AG04450 (cell line): ENCODE measurements at regions not wholly inside any gene's neighbourhood (a gene's known extent, or its start where the extent isn't known, plus 50 kb on each side); places are given as distances from the start of the nearest gene placed in this dataset.
"Not testable (repeated sequence)": the region's sequence is repeated elsewhere in the genome, so short reads cannot be mapped to it uniquely, and the experiment has no call there.

Experiments used
- CTCF ChIA-PET: fragments of 300-600, 350-600 bp; formaldehyde crosslinking; extraction: SDS; loops from one replicate; lab custom pipeline; 2022; ENCODE audit warnings: antibody characterized with exemption, inconsistent platforms; lab: Charles Lee
- POLR2A ChIA-PET: fragments of 350-600 bp; formaldehyde crosslinking; extraction: SDS; loops from one replicate; lab custom pipeline; 2021; ENCODE audit warnings: antibody characterized with exemption, inconsistent platforms; lab: Yijun Ruan, JAX
- DNase-seq: peaks from one replicate; pipeline ENCODE4 v3.0.0-alpha.2; 2011; ENCODE audit warnings: low read depth, low spot score
- H3K27ac ChIP-seq: one replicate; pipeline ENCODE4 v1.5.1; 2012; ENCODE audit warnings: low read depth, low read length, control low read depth
- H3K27me3 ChIP-seq: one replicate; pipeline ENCODE4 v1.6.0; 2012; ENCODE audit warnings: low read length; ENCODE audit not compliant: control insufficient read depth, insufficient read depth
- H3K4me3 ChIP-seq: 2 replicates; pipeline ENCODE4 v1.5.1; 2011; ENCODE audit warnings: mild to moderate bottlenecking, low read depth, low read length, control low read depth
- H3K9me3 ChIP-seq: 2 replicates; pipeline ENCODE4 v1.5.1; 2012; ENCODE audit warnings: low read length; ENCODE audit not compliant: control insufficient read depth, insufficient read depth
- CTCF ChIP-seq: IDR thresholded peaks from 2 replicates; pipeline ENCODE4 v1.5.1; 2011; ENCODE audit warnings: low read depth, low read length, control low read depth, inconsistent platforms

GRCh38 chr14:100429537-100429936 is 106.4 kb downstream of the SLC25A47 start:
- POLR2A ChIA-PET, result no interaction called here
- no peaks in the 10 kb centered on the region; the same call in 1 of the 2 replicates for H3K9me3 ChIP-seq
- CTCF ChIA-PET, result interaction anchor here (1.4 to 4.0 kb wide), 2 partner anchors 12 to 217 kb away, joined by 3 to 17 read pairs; no protein-coding TSS in a partner anchor
- no peaks in the 10 kb centered on the region for H3K27me3 ChIP-seq
- no peak for DNase-seq
- no peak overlapping the region for H3K4me3 ChIP-seq
- no peak for TF ChIP-seq CTCF
- no peak overlapping the region for H3K27ac ChIP-seq

- Histone ChIP-seq H3K4me3 (no peak overlapping the region), H3K9me3 (no peaks in the 10 kb centered on the region; the same call in 1 of the 2 replicates), H3K27me3 (no peaks in the 10 kb centered on the region), H3K27ac (no peak overlapping the region)
- POLR2A ChIA-PET, result no interaction called here
- TF ChIP-seq CTCF, result no peak
- no peak for DNase-seq
- CTCF ChIA-PET, result interaction anchor here (0.6 to 1.5 kb wide), 2 partner anchors 13 to 52 kb away, joined by 4 read pairs; no protein-coding TSS in a partner anchor
Measured at GRCh38 chr14:100430571-100430970, 107.4 kb downstream of the SLC25A47 start.

GRCh38 chr14:100431461-100431860 is 108.3 kb downstream of the SLC25A47 start:
- H3K27me3 ChIP-seq, H3K27ac ChIP-seq, H3K4me3 ChIP-seq, H3K9me3 ChIP-seq, POLR2A ChIA-PET, DNase-seq: not testable (repeated sequence)
- CTCF ChIA-PET, result interaction anchor here (1.5 kb wide), 1 partner anchor 14 kb away, joined by 4 read pairs; no protein-coding TSS in a partner anchor

GRCh38 chr14:100432652-100433427 is 109.7 kb downstream of the SLC25A47 start:
- TF ChIP-seq CTCF, result no peak
- DNase-seq, result no peak
- Histone ChIP-seq H3K9me3 (no peaks in the 10 kb centered on the region; the same call in 1 of the 2 replicates), H3K27me3 (no peaks in the 10 kb centered on the region), H3K4me3 (no peak overlapping the region), H3K27ac (no peak overlapping the region)
- ChIA-PET POLR2A (no interaction called here), CTCF (interaction anchor here (1.2 kb wide), 1 partner anchor 213 kb away, joined by 4 read pairs; no protein-coding TSS in a partner anchor)

GRCh38 chr14:100433428-100433814 is 110.3 kb downstream of the SLC25A47 start:
- Histone ChIP-seq H3K9me3 (no peaks in the 10 kb centered on the region; the same call in 1 of the 2 replicates), H3K27me3 (no peaks in the 10 kb centered on the region), H3K4me3 (no peak overlapping the region), H3K27ac (no peak overlapping the region)
- ChIA-PET CTCF (interaction anchor here (1.2 kb wide), 1 partner anchor 212 kb away, joined by 4 read pairs; no protein-coding TSS in a partner anchor), POLR2A (no interaction called here)
- DNase-seq, result no peak
- TF ChIP-seq CTCF, result no peak
